ENCODE measurements at regions not wholly inside any gene's neighbourhood (a gene's known extent, or its start where the extent isn't known, plus 50 kb on each side); places are given as distances from the start of the nearest gene placed in this dataset.

DNA sequence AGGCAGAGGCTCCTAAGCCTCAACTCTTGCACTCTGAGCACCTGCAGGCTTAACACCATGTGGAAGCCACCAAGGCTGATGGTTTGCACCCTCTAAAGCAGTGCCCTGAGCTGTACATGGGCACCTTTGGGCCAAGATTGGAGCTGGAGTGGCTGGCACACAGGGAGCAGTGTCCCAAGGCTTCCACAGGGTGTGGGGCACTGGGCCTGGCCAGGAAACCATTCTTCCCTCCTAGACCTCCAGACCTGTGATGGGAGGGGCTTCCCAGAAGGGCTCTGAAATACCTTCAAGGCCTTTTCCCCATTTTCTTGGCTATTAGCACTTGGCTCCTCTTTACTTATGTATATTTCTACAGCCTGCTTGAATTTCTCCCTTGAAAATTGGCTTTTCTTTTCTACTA lies 67.9 kb upstream of the PPM1J start:
- Histone ChIP-seq H2AFZ (ENCODE audit: low read length) (no peak overlapping the region), H3K4me3 (replicated peaks in 1 of 4; ENCODE audit: control extremely low read depth in 1 of 4, insufficient read depth in 1 of 4, low read depth in 3 of 4, low read length in 4 of 4) (no peak overlapping the region), H3K4me2 (ENCODE audit: extremely low read depth, insufficient read depth, low read length) (no peak overlapping the region), H3K9me3 (ENCODE audit: control insufficient read depth, insufficient read depth, low read depth, low read length) (no peaks in the 10 kb centered on the region), H3K27ac (ENCODE audit: insufficient read depth, low read length) (no peak overlapping the region), H3K27me3 (ENCODE audit: control insufficient read depth, insufficient read depth, low read length) (peaks cover 5% of the 10 kb centered on the region), H3K4me1 (ENCODE audit: control insufficient read depth, extremely low read depth, insufficient read depth, low read length) (no peaks in the 10 kb centered on the region), H4K20me1 (ENCODE audit: control insufficient read depth, extremely low read depth, insufficient read depth, low read length) (no peaks in the 10 kb centered on the region), H3K9ac (ENCODE audit: insufficient read depth, low read length) (no peak overlapping the region), H3K79me2 (ENCODE audit: control insufficient read depth, insufficient read depth, low read length) (no peaks in the 10 kb centered on the region), H3K36me3 (ENCODE audit: control insufficient read depth, insufficient read depth, low read length) (no peaks in the 10 kb centered on the region)
- no peak for DNase-seq (ENCODE audit: low read depth in 2 of 2)
- TF ChIP-seq EZH2 (IDR thresholded peaks at IDR 0.05; ENCODE audit: low read length, missing control alignments): no peak
- TF ChIP-seq, protein P1, sequence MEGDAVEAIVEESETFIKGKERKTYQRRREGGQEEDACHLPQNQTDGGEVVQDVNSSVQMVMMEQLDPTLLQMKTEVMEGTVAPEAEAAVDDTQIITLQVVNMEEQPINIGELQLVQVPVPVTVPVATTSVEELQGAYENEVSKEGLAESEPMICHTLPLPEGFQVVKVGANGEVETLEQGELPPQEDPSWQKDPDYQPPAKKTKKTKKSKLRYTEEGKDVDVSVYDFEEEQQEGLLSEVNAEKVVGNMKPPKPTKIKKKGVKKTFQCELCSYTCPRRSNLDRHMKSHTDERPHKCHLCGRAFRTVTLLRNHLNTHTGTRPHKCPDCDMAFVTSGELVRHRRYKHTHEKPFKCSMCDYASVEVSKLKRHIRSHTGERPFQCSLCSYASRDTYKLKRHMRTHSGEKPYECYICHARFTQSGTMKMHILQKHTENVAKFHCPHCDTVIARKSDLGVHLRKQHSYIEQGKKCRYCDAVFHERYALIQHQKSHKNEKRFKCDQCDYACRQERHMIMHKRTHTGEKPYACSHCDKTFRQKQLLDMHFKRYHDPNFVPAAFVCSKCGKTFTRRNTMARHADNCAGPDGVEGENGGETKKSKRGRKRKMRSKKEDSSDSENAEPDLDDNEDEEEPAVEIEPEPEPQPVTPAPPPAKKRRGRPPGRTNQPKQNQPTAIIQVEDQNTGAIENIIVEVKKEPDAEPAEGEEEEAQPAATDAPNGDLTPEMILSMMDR (conservative IDR thresholded peaks at IDR 0.05 in 1 of 2, IDR thresholded peaks at IDR 0.05 in 1 of 2; ENCODE audit: low read depth in 1 of 2, low read length in 2 of 2): no peak

DNA sequence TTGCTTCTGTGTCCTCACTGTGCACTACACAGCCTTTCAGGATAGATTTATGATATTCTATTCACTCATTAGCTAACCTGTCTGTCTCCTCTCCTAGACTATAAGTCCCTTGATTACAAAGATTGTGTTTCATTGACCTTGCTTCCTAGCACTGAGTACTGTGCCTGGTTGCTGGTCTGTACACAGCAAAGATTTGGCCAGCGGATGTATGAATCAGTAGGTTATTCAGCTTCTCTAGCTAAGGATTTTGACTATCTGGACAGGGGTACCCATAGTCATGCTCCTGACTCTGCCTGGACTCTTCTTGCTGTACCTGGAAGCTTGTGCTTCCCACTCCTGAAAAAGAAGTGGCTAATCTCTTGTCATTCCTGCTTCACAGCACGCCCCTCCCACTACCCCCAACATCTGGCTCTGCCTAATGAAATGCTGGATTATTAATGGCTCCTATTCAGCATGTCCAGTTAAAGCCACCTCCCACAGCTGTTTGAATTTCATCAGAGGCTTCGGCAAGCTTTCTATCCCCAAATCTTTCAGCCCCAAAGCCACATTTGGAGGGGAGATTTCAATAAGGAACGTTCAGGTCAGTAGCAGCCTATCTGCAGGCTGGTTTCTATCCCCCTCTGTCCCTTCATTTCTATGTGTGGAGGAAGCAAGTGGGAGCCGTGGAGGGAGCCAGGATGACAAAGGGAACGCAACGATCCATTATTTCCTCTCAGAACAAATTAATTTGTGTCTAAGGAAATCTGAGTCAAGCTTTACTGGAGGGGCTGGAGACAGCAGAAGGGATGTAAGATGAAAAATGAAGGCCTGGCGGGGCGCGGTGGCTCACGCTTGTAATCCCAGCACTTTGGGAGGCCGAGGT lies 64.8 kb upstream of the PPM1J start:
- H3K9ac ChIP-seq (ENCODE audit: insufficient read depth, low read length): no peak overlapping the region
- DNase-seq (ENCODE audit: low read depth in 2 of 2): no peak
- no peaks in the 10 kb centered on the region for H3K4me1 ChIP-seq (ENCODE audit: control insufficient read depth, extremely low read depth, insufficient read depth, low read length)
- no peak overlapping the region for H3K27ac ChIP-seq (ENCODE audit: insufficient read depth, low read length)
- no peak overlapping the region for H3K4me2 ChIP-seq (ENCODE audit: extremely low read depth, insufficient read depth, low read length)
- H4K20me1 ChIP-seq (ENCODE audit: control insufficient read depth, extremely low read depth, insufficient read depth, low read length): no peaks in the 10 kb centered on the region
- H3K4me3 ChIP-seq (replicated peaks in 1 of 4; ENCODE audit: control extremely low read depth in 1 of 4, insufficient read depth in 1 of 4, low read depth in 3 of 4, low read length in 4 of 4): no peak overlapping the region
- no peaks in the 10 kb centered on the region for H3K36me3 ChIP-seq (ENCODE audit: control insufficient read depth, insufficient read depth, low read length)
- no peak overlapping the region for H2AFZ ChIP-seq (ENCODE audit: low read length)
- H3K27me3 ChIP-seq (ENCODE audit: control insufficient read depth, insufficient read depth, low read length): peaks cover 5% of the 10 kb centered on the region
- no peaks in the 10 kb centered on the region for H3K9me3 ChIP-seq (ENCODE audit: control insufficient read depth, insufficient read depth, low read depth, low read length)
- TF ChIP-seq, protein P1 (conservative IDR thresholded peaks at IDR 0.05 in 1 of 2, IDR thresholded peaks at IDR 0.05 in 1 of 2; ENCODE audit: low read depth in 1 of 2, low read length in 2 of 2): no peak
- no peak for TF ChIP-seq EZH2 (IDR thresholded peaks at IDR 0.05; ENCODE audit: low read length, missing control alignments)
- H3K79me2 ChIP-seq (ENCODE audit: control insufficient read depth, insufficient read depth, low read length): no peaks in the 10 kb centered on the region

DNA sequence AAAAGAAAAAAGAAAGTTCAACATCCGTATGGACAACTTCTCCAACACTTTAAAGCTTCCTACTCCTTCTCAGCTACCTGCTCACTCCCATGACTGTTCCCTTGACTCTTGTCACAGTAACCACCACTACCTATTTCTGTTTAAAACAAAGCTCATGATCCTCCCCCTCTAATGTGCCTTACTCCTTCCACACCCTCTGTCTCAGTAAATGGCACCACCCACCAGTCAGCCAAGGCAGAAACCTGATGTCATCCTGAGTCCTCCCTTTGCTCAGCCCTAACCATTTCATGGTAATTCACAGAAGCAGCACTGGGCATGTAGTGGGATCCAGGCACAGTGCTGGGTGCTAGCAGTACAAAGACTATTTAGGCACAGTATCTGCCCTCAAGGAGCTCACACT lies 63.0 kb upstream of the PPM1J start:
- H3K4me1 ChIP-seq (ENCODE audit: control insufficient read depth, extremely low read depth, insufficient read depth, low read length): no peaks in the 10 kb centered on the region
- DNase-seq (ENCODE audit: low read depth in 2 of 2): no peak
- no peaks in the 10 kb centered on the region for H4K20me1 ChIP-seq (ENCODE audit: control insufficient read depth, extremely low read depth, insufficient read depth, low read length)
- no peak overlapping the region for H3K27ac ChIP-seq (ENCODE audit: insufficient read depth, low read length)
- no peaks in the 10 kb centered on the region for H3K36me3 ChIP-seq (ENCODE audit: control insufficient read depth, insufficient read depth, low read length)
- H3K9me3 ChIP-seq (ENCODE audit: control insufficient read depth, insufficient read depth, low read depth, low read length): no peaks in the 10 kb centered on the region
- peaks cover 5% of the 10 kb centered on the region for H3K27me3 ChIP-seq (ENCODE audit: control insufficient read depth, insufficient read depth, low read length)
- no peak overlapping the region for H2AFZ ChIP-seq (ENCODE audit: low read length)
- no peak for TF ChIP-seq EZH2 (IDR thresholded peaks at IDR 0.05; ENCODE audit: low read length, missing control alignments)
- TF ChIP-seq, protein P1 (conservative IDR thresholded peaks at IDR 0.05 in 1 of 2, IDR thresholded peaks at IDR 0.05 in 1 of 2; ENCODE audit: low read depth in 1 of 2, low read length in 2 of 2): no peak
- no peak overlapping the region for H3K9ac ChIP-seq (ENCODE audit: insufficient read depth, low read length)
- H3K4me3 ChIP-seq (replicated peaks in 1 of 4; ENCODE audit: control extremely low read depth in 1 of 4, insufficient read depth in 1 of 4, low read depth in 3 of 4, low read length in 4 of 4): no peak overlapping the region
- H3K79me2 ChIP-seq (ENCODE audit: control insufficient read depth, insufficient read depth, low read length): no peaks in the 10 kb centered on the region
- no peak overlapping the region for H3K4me2 ChIP-seq (ENCODE audit: extremely low read depth, insufficient read depth, low read length)
